PC-9 (cell line): ENCODE measurements at regions not wholly inside any gene's neighbourhood (a gene's known extent, or its start where the extent isn't known, plus 50 kb on each side); places are given as distances from the start of the nearest gene placed in this dataset.

Experiments used
- BruUV-seq: library from RNA; stranded (reverse); fragments of 400-500 nt; replicated peaks from 2 replicates; lab custom pipeline; 2021; lab: Mats Ljungman, UMichigan
- CTCF ChIA-PET: fragments of 300-600 bp; sonication (Branson Sonifier 250); formaldehyde crosslinking; loops from one replicate; lab custom pipeline; 2022; ENCODE audit warnings: antibody characterized with exemption; lab: Charles Lee
- POLR2A ChIA-PET: fragments of 300-600 bp; sonication (Branson Sonifier 250); formaldehyde crosslinking; loops from one replicate; lab custom pipeline; 2022; ENCODE audit warnings: antibody characterized with exemption; ENCODE audit not compliant: unreplicated experiment; lab: Charles Lee
- DNase-seq, 2 experiments: peaks; one replicate each; pipeline versions ENCODE4 v3.0.0 to v3.0.0-alpha.2; 2015 to 2022; ENCODE audit warnings: mixed read lengths in 1 of 2
- H2AFZ ChIP-seq: fragments of 200-600 bp; sonication (generic); 2 replicates; pipeline ENCODE4 v1.8.1; 2017; ENCODE audit warnings: antibody characterized with exemption
- H3F3A ChIP-seq: fragments of 200-600 bp; sonication (generic); 2 replicates; pipeline ENCODE4 v1.8.1; 2017; ENCODE audit warnings: antibody characterized with exemption, mild to moderate bottlenecking, low read depth; ENCODE audit not compliant: insufficient read depth
- H3K27ac ChIP-seq: fragments of 200-600 bp; sonication (generic); 2 replicates; pipeline ENCODE4 v1.6.1; 2016; ENCODE audit warnings: mixed run types
- H3K27me3 ChIP-seq: fragments of 200-600 bp; sonication (generic); 2 replicates; pipeline ENCODE4 v1.6.1; 2016; ENCODE audit warnings: low read depth, mixed run types; ENCODE audit not compliant: insufficient read depth
- H3K36me3 ChIP-seq: fragments of 200-600 bp; sonication (generic); 2 replicates; pipeline ENCODE4 v1.6.1; 2016; ENCODE audit warnings: low read depth, mixed run types
- H3K4me1 ChIP-seq: fragments of 200-600 bp; sonication (generic); replicated peaks from 2 replicates; pipeline ENCODE4 v1.6.1; 2016; ENCODE audit warnings: mixed run types; ENCODE audit not compliant: insufficient read depth
- H3K4me2 ChIP-seq: fragments of 200-600 bp; sonication (generic); 2 replicates; pipeline ENCODE4 v1.6.1; 2017; ENCODE audit warnings: mixed run types
- H3K4me3 ChIP-seq: fragments of 200-600 bp; sonication (generic); 2 replicates; pipeline ENCODE4 v1.6.1; 2016; ENCODE audit warnings: mixed run types
- H3K79me2 ChIP-seq: fragments of 200-600 bp; sonication (generic); 2 replicates; pipeline ENCODE4 v1.6.1; 2017; ENCODE audit warnings: low read depth, mixed run types
- H3K9me2 ChIP-seq: fragments of 200-600 bp; sonication (generic); 2 replicates; pipeline ENCODE4 v1.8.1; 2017; ENCODE audit warnings: mild to moderate bottlenecking; ENCODE audit not compliant: insufficient read depth
- H3K9me3 ChIP-seq: fragments of 200-600 bp; sonication (generic); 2 replicates; pipeline ENCODE4 v1.8.1; 2016; ENCODE audit warnings: low read depth; ENCODE audit not compliant: insufficient read depth
- H4K20me1 ChIP-seq: fragments of 200-600 bp; sonication (generic); 2 replicates; pipeline ENCODE4 v1.8.1; 2017; ENCODE audit not compliant: insufficient read depth
- CTCF ChIP-seq: fragments of 200-600 bp; sonication (generic); conservative IDR thresholded peaks from 2 replicates; pipeline ENCODE4 v1.6.1; 2017; ENCODE audit warnings: mixed run types, antibody characterized with exemption, mild to moderate bottlenecking, moderate library complexity
- EZH2 ChIP-seq: fragments of 200-600 bp; sonication (generic); IDR thresholded peaks from 2 replicates; pipeline ENCODE4 v1.8.0; 2017; ENCODE audit warnings: antibody characterized with exemption, low read depth
- intact Hi-C: fragments of 100-400 bp; cut with micrococcal nuclease; formaldehyde crosslinking; loops from one replicate; pipeline ENCODE4 v1.10.0; 2022; ENCODE audit not compliant: unreplicated experiment

GRCh38 chr20:4373454-4373853 is 124.4 kb upstream of the ADRA1D start:
- H3K9me3 ChIP-seq: peaks cover 4% of the 10 kb centered on the region; the same call in 1 of the 2 replicates
- TF ChIP-seq EZH2 (no peak), CTCF (no peak)
- no peaks in the 10 kb centered on the region for H4K20me1 ChIP-seq
- intact Hi-C loops: no loop called here
- no peak for DNase-seq
- H3K4me1 ChIP-seq: no peaks in the 10 kb centered on the region
- no peaks in the 10 kb centered on the region for H3K27me3 ChIP-seq
- H3K27ac ChIP-seq: no peak overlapping the region
- H3K4me2 ChIP-seq: no peak overlapping the region
- H3K9me2 ChIP-seq: no peaks in the 10 kb centered on the region
- no peak overlapping the region for H2AFZ ChIP-seq
- H3K36me3 ChIP-seq: no peaks in the 10 kb centered on the region
- POLR2A ChIA-PET: no interaction called here
- no peaks in the 10 kb centered on the region for H3F3A ChIP-seq
- CTCF ChIA-PET: no interaction called here
- BruUV-seq: no TSS peak
- no peak overlapping the region for H3K4me3 ChIP-seq
- no peaks in the 10 kb centered on the region for H3K79me2 ChIP-seq

GRCh38 chr20:4371623-4372251 is 122.7 kb upstream of the ADRA1D start:
- POLR2A ChIA-PET: no interaction called here
- Histone ChIP-seq H3F3A (no peaks in the 10 kb centered on the region), H3K9me3 (peaks cover 4% of the 10 kb centered on the region; the same call in 1 of the 2 replicates), H3K27ac (no peak overlapping the region), H3K4me3 (no peak overlapping the region), H3K4me1 (no peaks in the 10 kb centered on the region), H3K79me2 (no peaks in the 10 kb centered on the region), H3K27me3 (no peaks in the 10 kb centered on the region), H4K20me1 (no peaks in the 10 kb centered on the region), H3K4me2 (no peak overlapping the region), H3K9me2 (no peaks in the 10 kb centered on the region), H2AFZ (no peak overlapping the region), H3K36me3 (no peaks in the 10 kb centered on the region)
- BruUV-seq: no TSS peak
- CTCF ChIA-PET: no interaction called here
- intact Hi-C loops: no loop called here
- TF ChIP-seq CTCF: no peak
- no peak for TF ChIP-seq EZH2
- no peak for DNase-seq

- Histone ChIP-seq H3K4me2 (no peak overlapping the region), H3K4me3 (no peak overlapping the region), H3K79me2 (no peaks in the 10 kb centered on the region), H3K36me3 (no peaks in the 10 kb centered on the region), H3K9me3 (peaks cover 4% of the 10 kb centered on the region; the same call in 1 of the 2 replicates), H3K9me2 (no peaks in the 10 kb centered on the region), H3K4me1 (no peaks in the 10 kb centered on the region), H3K27me3 (no peaks in the 10 kb centered on the region), H4K20me1 (no peaks in the 10 kb centered on the region), H3K27ac (no peak overlapping the region), H3F3A (no peaks in the 10 kb centered on the region), H2AFZ (no peak overlapping the region)
- BruUV-seq: no TSS peak
- DNase-seq: no peak
- CTCF ChIA-PET: no interaction called here
- POLR2A ChIA-PET: no interaction called here
- intact Hi-C loops: no loop called here
- no peak for TF ChIP-seq EZH2
- no peak for TF ChIP-seq CTCF
These were observed 121.8 kb upstream of the ADRA1D start for GRCh38 chr20:4370851-4371250.
